NCI-H2171 treated with DMSO at 0.1 percent for 48 hours (cell line): ENCODE measurements at regions not wholly inside any gene's neighbourhood (a gene's known extent, or its start where the extent isn't known, plus 50 kb on each side); places are given as distances from the start of the nearest gene placed in this dataset.
"Not testable (repeated sequence)": the region's sequence is repeated elsewhere in the genome, so short reads cannot be mapped to it uniquely, and the experiment has no call there.

Source experiments
- DNase-seq: peaks from one replicate; lab custom pipeline; 2025; lab: John Stamatoyannopoulos, UW

GRCh38 chr4:116126794-116127193 is 958.6 kb downstream of the TRAM1L1 start:
- no peak for DNase-seq

- no peak for DNase-seq
Observed at GRCh38 chr4:116122124-116122523, 963.3 kb downstream of the TRAM1L1 start.

GRCh38 chr4:116118221-116118620 is 967.2 kb downstream of the TRAM1L1 start:
- no peak for DNase-seq

- not testable (repeated sequence) for DNase-seq
Observed at GRCh38 chr4:116112861-116113260, 972.5 kb downstream of the TRAM1L1 start.

GRCh38 chr4:116110713-116111112 is 974.7 kb downstream of the TRAM1L1 start:
- DNase-seq = no peak

- DNase-seq = no peak
Observed at GRCh38 chr4:116108606-116109005, 976.8 kb downstream of the TRAM1L1 start.

GRCh38 chr4:116101321-116101720 is 984.1 kb downstream of the TRAM1L1 start:
- DNase-seq = no peak

GRCh38 chr4:116099596-116099995 is 985.8 kb downstream of the TRAM1L1 start:
- DNase-seq = no peak

GRCh38 chr4:116097353-116097752 is 983.9 kb upstream of the NDST4 start:
- not testable (repeated sequence) for DNase-seq

- no peak for DNase-seq
Observed at GRCh38 chr4:116092961-116093360, 979.5 kb upstream of the NDST4 start.

- DNase-seq = no peak
Observed at GRCh38 chr4:116088771-116089170, 975.4 kb upstream of the NDST4 start.

- DNase-seq = no peak
Observed at GRCh38 chr4:116082808-116083366, 969.5 kb upstream of the NDST4 start.

GRCh38 chr4:116073051-116073450 is 959.6 kb upstream of the NDST4 start:
- no peak for DNase-seq

- DNase-seq = no peak
Observed at GRCh38 chr4:116070283-116070682, 956.9 kb upstream of the NDST4 start.

GRCh38 chr4:116066711-116067245 is 953.4 kb upstream of the NDST4 start:
- DNase-seq = no peak

GRCh38 chr4:116064331-116064730 is 950.9 kb upstream of the NDST4 start:
- no peak for DNase-seq

GRCh38 chr4:116059361-116059760 is 945.9 kb upstream of the NDST4 start:
- DNase-seq = no peak

GRCh38 chr4:116058129-116058528 is 944.7 kb upstream of the NDST4 start:
- DNase-seq = no peak

- DNase-seq = peak; percentile 7
Observed at GRCh38 chr4:116055857-116056827, 942.7 kb upstream of the NDST4 start.

GRCh38 chr4:116027311-116027710 is 913.9 kb upstream of the NDST4 start:
- DNase-seq = no peak

GRCh38 chr4:116024954-116025708 is 911.7 kb upstream of the NDST4 start:
- no peak for DNase-seq

- DNase-seq = no peak
Observed at GRCh38 chr4:116023049-116023448, 909.6 kb upstream of the NDST4 start.
